A549 (cell line): ENCODE measurements at regions not wholly inside any gene's neighbourhood (a gene's known extent, or its start where the extent isn't known, plus 50 kb on each side); places are given as distances from the start of the nearest gene placed in this dataset.

Experiments used
- ATAC-seq, 2 experiments: fragments of 200-7000 bp in 1 of 2; fragments of >200 bp in 1 of 2; cut with Nextera tagmentation in 1 of 2; cut with Tn5 transposase in 1 of 2; 3 replicates each; pipeline versions ENCODE4 v1.8.0 to v1.9.1; 2018 to 2020; ENCODE audit warnings: mild to moderate bottlenecking in 1 of 2, moderate library complexity in 1 of 2
- CTCF ChIA-PET: fragments of 300-600 bp; sonication (Branson Sonifier 250); formaldehyde crosslinking; extraction: SDS; loops from one replicate; lab custom pipeline; 2021; ENCODE audit warnings: antibody characterized with exemption, inconsistent platforms; lab: Yijun Ruan, JAX
- POLR2A ChIA-PET: fragments of 350-600 bp; formaldehyde crosslinking; extraction: SDS; loops from one replicate; lab custom pipeline; 2021; ENCODE audit warnings: antibody characterized with exemption, inconsistent platforms; lab: Yijun Ruan, JAX
- DNase-seq, 2 experiments: peaks; one replicate each; pipeline versions ENCODE4 v3.0.0 to v3.0.0-alpha.2; 2011 to 2016; ENCODE audit warnings: low read depth in 1 of 2, low spot score in 1 of 2
- FAIRE-seq: peaks from 2 replicates; lab custom pipeline; 2011; peaks lifted over from hg19 to GRCh38; lab: Jason Lieb, UNC
- H3K27ac ChIP-seq, 2 experiments: fragments of >200 bp; sonication (Bioruptor Twin); formaldehyde crosslinking; 3 replicates each; pipeline ENCODE4 v1.5.1; 2016 to 2017
- H3K4me1 ChIP-seq: fragments of >200 bp; sonication (Bioruptor Twin); formaldehyde crosslinking; 3 replicates; pipeline ENCODE4 v1.6.1; 2016
- H3K4me2 ChIP-seq: fragments of >200 bp; sonication (Bioruptor Twin); formaldehyde crosslinking; 3 replicates; pipeline ENCODE4 v1.6.1; 2016
- H3K4me3 ChIP-seq: fragments of >200 bp; sonication (Bioruptor Twin); formaldehyde crosslinking; 3 replicates; pipeline ENCODE4 v1.5.1; 2016
- H3K9me3 ChIP-seq: fragments of >200 bp; sonication (Bioruptor Twin); formaldehyde crosslinking; 3 replicates; pipeline ENCODE4 v1.6.1; 2016
- BCL3 ChIP-seq: fragments of >200 bp; sonication (Bioruptor Twin); formaldehyde crosslinking; IDR thresholded peaks from 3 replicates; pipeline ENCODE4 v1.6.1; 2016
- BHLHE40 ChIP-seq: IDR thresholded peaks from 2 replicates; pipeline ENCODE4 v1.6.1; 2012; ENCODE audit warnings: low read depth, low read length, inconsistent platforms
- EHMT2 ChIP-seq: fragments of 200-600 bp; sonication (generic); IDR thresholded peaks from 2 replicates; pipeline ENCODE4 v1.6.1; 2016; ENCODE audit warnings: antibody characterized with exemption, low read depth, mild to moderate bottlenecking, moderate library complexity
- EP300 ChIP-seq, 2 experiments: fragments of >200 bp; sonication (Bioruptor Twin); formaldehyde crosslinking; IDR thresholded peaks; 2 replicates in 1 of 2; 3 replicates in 1 of 2; pipeline ENCODE4 v1.6.1; 2016 to 2017
- FOSL2 ChIP-seq, 2 experiments: fragments of 450-650 bp in 1 of 2; fragments of >200 bp in 1 of 2; sonication (Bioruptor Twin) in 1 of 2; formaldehyde crosslinking; IDR thresholded peaks; 2 replicates each; pipeline versions ENCODE4 v1.5.0 to v1.6.1; 2016 to 2020; ENCODE audit warnings: mild to moderate bottlenecking in 1 of 2, moderate library complexity in 1 of 2
- GATA3 ChIP-seq: IDR thresholded peaks from 2 replicates; pipeline ENCODE4 v1.6.1; 2012; ENCODE audit warnings: borderline replicate concordance
- HDAC2 ChIP-seq: fragments of 200-600 bp; sonication (generic); IDR thresholded peaks from 2 replicates; pipeline ENCODE4 v1.6.1; 2016
- HMGXB4 ChIP-seq: fragments of 250-450 bp; sonication (Bioruptor Pico); IDR thresholded peaks from 2 replicates; pipeline ENCODE4 v1.5.0; 2021; ENCODE audit warnings: mild to moderate bottlenecking, moderate library complexity, borderline replicate concordance
- HOXB5 ChIP-seq: fragments of 250-450 bp; sonication (Bioruptor Pico); IDR thresholded peaks from 2 replicates; pipeline ENCODE4 v1.5.0; 2020; ENCODE audit warnings: mild to moderate bottlenecking, moderate library complexity
- JUN ChIP-seq, 2 experiments: fragments of >200 bp; sonication (Bioruptor Twin); formaldehyde crosslinking; IDR thresholded peaks; 2 replicates in 1 of 2; 3 replicates in 1 of 2; pipeline ENCODE4 v1.6.1; 2016 to 2017
- KDM5A ChIP-seq: fragments of 200-600 bp; sonication (generic); IDR thresholded peaks from 2 replicates; pipeline ENCODE4 v1.6.1; 2016; ENCODE audit warnings: antibody characterized with exemption, mild to moderate bottlenecking
- NFE2L2 ChIP-seq: fragments of 150-350 bp; conservative IDR thresholded peaks from 2 replicates; pipeline ENCODE4 v1.6.1; 2014; ENCODE audit warnings: low read length
- POLR2AphosphoS2 ChIP-seq: conservative IDR thresholded peaks from 2 replicates; pipeline ENCODE4 v1.6.1; 2012; ENCODE audit warnings: low read length, improper control_type of control experiment, inconsistent platforms
- RFX5 ChIP-seq: fragments of 450-650 bp; IDR thresholded peaks from 2 replicates; pipeline ENCODE4 v1.7.1; 2014; ENCODE audit warnings: antibody characterized with exemption, mild to moderate bottlenecking, moderate library complexity
- ZC3H11A ChIP-seq: fragments of 450-650 bp; IDR thresholded peaks from 2 replicates; pipeline ENCODE4 v1.6.1; 2014; ENCODE audit warnings: antibody characterized with exemption, mild to moderate bottlenecking
- ZFP36 ChIP-seq: fragments of 450-650 bp; IDR thresholded peaks from 2 replicates; pipeline ENCODE4 v1.6.1; 2014; ENCODE audit warnings: borderline replicate concordance; ENCODE audit not compliant: partially characterized antibody
- ZSCAN20 ChIP-seq: fragments of 250-450 bp; sonication (Bioruptor Pico); IDR thresholded peaks from 2 replicates; pipeline ENCODE4 v1.8.0; 2022; ENCODE audit warnings: mild to moderate bottlenecking, moderate library complexity
- WGBS: methylation state at CpG from one replicate; pipeline ENCODE4 v1.1.6; 2017; ENCODE audit errors: missing lambda C conversion rate; 5-methylcytosine and 5-hydroxymethylcytosine counted together
- TF ChIP-seq, protein P1 (sequence below): fragments of 200-600 bp; sonication (generic); IDR thresholded peaks from 2 replicates; pipeline ENCODE4 v1.6.1; 2016; ENCODE audit warnings: antibody characterized with exemption, mild to moderate bottlenecking, moderate library complexity
- TF ChIP-seq, protein P2 (sequence below): IDR thresholded peaks from 2 replicates; pipeline ENCODE4 v1.6.1; 2012

DNA sequence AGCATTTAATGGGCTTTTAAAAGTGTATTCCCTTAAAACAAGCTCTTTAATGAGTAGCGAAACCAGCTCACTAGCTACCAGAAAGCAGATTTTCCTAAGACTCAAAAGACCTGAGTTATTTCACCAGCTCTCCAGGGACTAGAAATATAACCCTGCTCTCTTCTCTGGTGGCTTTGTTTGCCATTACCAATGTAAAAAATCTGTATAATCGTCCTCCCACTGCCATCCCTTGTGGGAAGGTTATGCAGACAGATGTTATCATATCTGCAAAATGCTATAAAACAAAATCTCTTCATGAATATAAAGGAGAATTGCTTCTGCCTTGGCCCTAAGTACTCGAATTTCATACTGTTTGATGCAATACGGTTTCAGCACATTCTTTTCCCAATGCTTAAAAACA, 335.2 kb downstream of the NUP35 start:
- FAIRE-seq = no peak
- H3K4me1 ChIP-seq = no peaks in the 10 kb centered on the region
- no peak for DNase-seq
- TF ChIP-seq HOXB5 (CRISPR knock-in tag) = no peak
- no peaks in the 10 kb centered on the region for H3K9me3 ChIP-seq
- ATAC-seq = no peak
- POLR2A ChIA-PET = no interaction called here
- H3K4me3 ChIP-seq = no peak overlapping the region
- H3K27ac ChIP-seq = no peak overlapping the region
- 35% methylated on average over 4 of the region's 4 CpGs for WGBS
- H3K4me2 ChIP-seq = no peak overlapping the region
- CTCF ChIA-PET = interaction anchor here (0.6 to 1.5 kb wide), 2 partner anchors 25 to 90 kb away, joined by 3 read pairs; no protein-coding TSS in a partner anchor

DNA sequence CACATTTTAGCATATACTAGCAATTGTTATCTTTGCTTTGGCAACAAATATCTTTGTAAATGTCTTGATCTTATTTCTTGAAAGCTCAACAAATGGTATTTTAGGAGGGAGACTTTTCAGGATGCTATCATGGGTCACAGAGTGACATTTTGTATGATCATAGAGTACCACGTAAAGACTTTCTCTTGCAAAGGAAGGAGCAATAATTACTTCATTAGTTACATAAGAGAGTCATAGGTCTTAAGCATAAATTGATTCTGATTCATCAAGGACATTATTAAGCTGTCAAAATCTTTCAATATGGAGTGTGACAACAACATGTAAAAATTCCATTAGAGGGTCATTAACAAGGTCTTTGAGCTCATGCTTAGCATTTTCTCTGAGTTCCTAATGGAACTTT, 339.6 kb downstream of the NUP35 start:
- CTCF ChIA-PET = no interaction called here
- WGBS = 57% methylated on average over 1 of the region's 1 CpG
- Histone ChIP-seq H3K4me2 (no peak overlapping the region), H3K9me3 (no peaks in the 10 kb centered on the region), H3K27ac (no peak overlapping the region), H3K4me1 (no peaks in the 10 kb centered on the region), H3K4me3 (no peak overlapping the region)
- ATAC-seq = no peak
- no peak for TF ChIP-seq EP300 (IDR thresholded peaks at IDR 0.05)
- no peak for TF ChIP-seq KDM5A
- no peak for TF ChIP-seq NFE2L2
- POLR2A ChIA-PET = no interaction called here
- DNase-seq = no peak
- no peak for FAIRE-seq

GRCh38 chr2:183465048-183465447, 340.8 kb downstream of the NUP35 start:
- no peak for TF ChIP-seq POLR2AphosphoS2
- no peak for TF ChIP-seq RFX5
- TF ChIP-seq GATA3 = no peak
- TF ChIP-seq HMGXB4 = no peak
- no peak for TF ChIP-seq EHMT2
- no peak for TF ChIP-seq ZC3H11A
- TF ChIP-seq, protein P1, sequence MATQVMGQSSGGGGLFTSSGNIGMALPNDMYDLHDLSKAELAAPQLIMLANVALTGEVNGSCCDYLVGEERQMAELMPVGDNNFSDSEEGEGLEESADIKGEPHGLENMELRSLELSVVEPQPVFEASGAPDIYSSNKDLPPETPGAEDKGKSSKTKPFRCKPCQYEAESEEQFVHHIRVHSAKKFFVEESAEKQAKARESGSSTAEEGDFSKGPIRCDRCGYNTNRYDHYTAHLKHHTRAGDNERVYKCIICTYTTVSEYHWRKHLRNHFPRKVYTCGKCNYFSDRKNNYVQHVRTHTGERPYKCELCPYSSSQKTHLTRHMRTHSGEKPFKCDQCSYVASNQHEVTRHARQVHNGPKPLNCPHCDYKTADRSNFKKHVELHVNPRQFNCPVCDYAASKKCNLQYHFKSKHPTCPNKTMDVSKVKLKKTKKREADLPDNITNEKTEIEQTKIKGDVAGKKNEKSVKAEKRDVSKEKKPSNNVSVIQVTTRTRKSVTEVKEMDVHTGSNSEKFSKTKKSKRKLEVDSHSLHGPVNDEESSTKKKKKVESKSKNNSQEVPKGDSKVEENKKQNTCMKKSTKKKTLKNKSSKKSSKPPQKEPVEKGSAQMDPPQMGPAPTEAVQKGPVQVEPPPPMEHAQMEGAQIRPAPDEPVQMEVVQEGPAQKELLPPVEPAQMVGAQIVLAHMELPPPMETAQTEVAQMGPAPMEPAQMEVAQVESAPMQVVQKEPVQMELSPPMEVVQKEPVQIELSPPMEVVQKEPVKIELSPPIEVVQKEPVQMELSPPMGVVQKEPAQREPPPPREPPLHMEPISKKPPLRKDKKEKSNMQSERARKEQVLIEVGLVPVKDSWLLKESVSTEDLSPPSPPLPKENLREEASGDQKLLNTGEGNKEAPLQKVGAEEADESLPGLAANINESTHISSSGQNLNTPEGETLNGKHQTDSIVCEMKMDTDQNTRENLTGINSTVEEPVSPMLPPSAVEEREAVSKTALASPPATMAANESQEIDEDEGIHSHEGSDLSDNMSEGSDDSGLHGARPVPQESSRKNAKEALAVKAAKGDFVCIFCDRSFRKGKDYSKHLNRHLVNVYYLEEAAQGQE = no peak
- no peak for TF ChIP-seq BCL3
- TF ChIP-seq NFE2L2 = no peak
- TF ChIP-seq FOSL2 (IDR thresholded peaks at IDR 0.05) = no peak
- no peak for TF ChIP-seq FOSL2 (CRISPR knock-in tag; IDR thresholded peaks at IDR 0.05)
- no peak for TF ChIP-seq ZSCAN20
- no peak for TF ChIP-seq ZFP36
- TF ChIP-seq JUN (IDR thresholded peaks at IDR 0.05) = no peak
- TF ChIP-seq, protein P2, sequence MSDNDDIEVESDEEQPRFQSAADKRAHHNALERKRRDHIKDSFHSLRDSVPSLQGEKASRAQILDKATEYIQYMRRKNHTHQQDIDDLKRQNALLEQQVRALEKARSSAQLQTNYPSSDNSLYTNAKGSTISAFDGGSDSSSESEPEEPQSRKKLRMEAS = no peak
- TF ChIP-seq EP300 (IDR thresholded peaks at IDR 0.05) = no peak
- TF ChIP-seq BHLHE40 = no peak
- no peak for TF ChIP-seq HDAC2
- DNase-seq (no peak), ATAC-seq (no peak), FAIRE-seq (no peak)
- ChIA-PET POLR2A (no interaction called here), CTCF (no interaction called here)
- H3K4me1 ChIP-seq = no peaks in the 10 kb centered on the region
- H3K4me3 ChIP-seq = no peak overlapping the region
- H3K9me3 ChIP-seq = no peaks in the 10 kb centered on the region
- H3K4me2 ChIP-seq = no peak overlapping the region
- no peak overlapping the region for H3K27ac ChIP-seq
